HG03565 (cell line): ENCODE measurements at regions not wholly inside any gene's neighbourhood (a gene's known extent, or its start where the extent isn't known, plus 50 kb on each side); places are given as distances from the start of the nearest gene placed in this dataset.
"Not testable (repeated sequence)": the region's sequence is repeated elsewhere in the genome, so short reads cannot be mapped to it uniquely, and the experiment has no call there.

Experiments used
- ATAC-seq: cut with Tn5 transposase; IDR thresholded peaks from one replicate; pipeline ENCODE4 v1.9.1; 2021; ENCODE audit warnings: mild to moderate bottlenecking, moderate library complexity; ENCODE audit not compliant: unreplicated experiment

DNA sequence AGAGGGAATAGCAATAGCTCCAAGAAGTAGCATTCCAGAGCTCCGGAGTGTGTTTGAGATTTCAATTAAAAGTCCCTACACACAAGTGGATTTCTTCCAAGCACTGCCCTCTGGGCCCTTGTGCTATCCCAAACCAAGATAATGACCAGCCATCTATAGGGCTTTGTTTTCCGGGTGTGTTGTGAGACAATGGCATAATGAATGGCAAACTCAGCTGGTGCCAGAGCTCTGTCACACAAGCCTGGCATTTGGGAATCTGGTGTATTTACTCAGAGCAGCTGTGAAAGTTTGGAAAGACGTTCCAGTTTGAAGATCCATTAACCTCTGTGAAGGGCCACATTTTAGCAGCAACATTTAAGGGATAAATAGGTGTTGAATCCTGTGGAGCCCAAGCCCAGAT, 61.2 kb upstream of the TMTC2 start:
- ATAC-seq = no peak

DNA sequence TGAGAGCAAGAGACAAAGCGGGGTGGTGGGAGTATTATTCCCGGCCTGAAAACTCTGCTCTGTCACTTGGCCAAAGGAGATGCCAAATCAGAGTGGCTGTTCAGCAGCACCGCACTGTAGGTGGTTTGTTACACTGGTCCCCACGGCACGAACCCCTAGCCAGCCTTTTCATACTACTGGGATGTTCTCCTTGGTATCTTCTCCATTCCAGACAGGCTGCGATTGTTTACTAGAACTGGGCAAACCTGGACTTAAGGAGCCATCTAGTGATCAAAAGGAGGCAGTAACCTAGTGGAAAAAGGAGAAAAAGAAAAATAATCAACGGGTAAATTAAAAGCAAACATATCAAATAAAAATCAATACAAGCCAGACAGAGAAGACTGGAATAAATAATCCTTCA, 58.9 kb upstream of the TMTC2 start:
- no peak for ATAC-seq

DNA sequence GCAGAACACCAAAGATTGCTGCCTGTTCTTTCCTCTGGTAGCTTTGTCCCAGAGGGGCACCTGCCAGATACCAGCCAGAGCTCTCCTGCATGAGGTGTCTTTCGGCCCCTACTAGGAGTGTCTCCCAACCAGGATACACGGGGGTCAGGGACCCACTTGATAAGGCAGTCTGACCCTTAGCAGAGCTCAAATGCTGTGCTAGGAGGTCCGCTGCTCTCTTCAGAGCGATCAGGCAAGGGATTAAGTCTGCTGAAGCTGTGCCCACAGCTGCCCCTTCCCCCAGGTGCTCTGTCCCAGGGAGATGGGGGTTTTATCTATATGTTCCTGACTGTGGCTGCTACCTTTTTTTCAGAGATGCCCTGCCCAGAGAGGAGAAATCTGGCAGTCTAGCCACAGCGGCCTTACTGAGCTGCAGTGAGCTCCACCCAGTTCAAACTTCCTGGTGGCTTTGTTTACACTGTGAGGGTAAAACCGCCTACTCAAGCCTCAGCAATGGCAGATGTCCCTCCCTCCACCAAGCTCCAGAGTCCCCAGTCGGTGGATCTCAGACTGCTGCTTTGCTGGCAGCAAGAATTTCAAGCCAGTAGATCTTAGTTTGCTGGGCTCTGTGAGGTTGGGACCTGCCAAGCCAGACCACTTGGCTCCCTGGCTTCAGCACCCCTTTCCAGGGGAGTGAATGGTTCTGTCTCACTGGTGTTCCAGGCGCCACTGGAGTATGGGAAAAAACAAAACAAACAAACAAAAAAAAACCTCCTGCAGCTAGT, 52.0 kb upstream of the TMTC2 start:
- ATAC-seq = not testable (repeated sequence)

DNA sequence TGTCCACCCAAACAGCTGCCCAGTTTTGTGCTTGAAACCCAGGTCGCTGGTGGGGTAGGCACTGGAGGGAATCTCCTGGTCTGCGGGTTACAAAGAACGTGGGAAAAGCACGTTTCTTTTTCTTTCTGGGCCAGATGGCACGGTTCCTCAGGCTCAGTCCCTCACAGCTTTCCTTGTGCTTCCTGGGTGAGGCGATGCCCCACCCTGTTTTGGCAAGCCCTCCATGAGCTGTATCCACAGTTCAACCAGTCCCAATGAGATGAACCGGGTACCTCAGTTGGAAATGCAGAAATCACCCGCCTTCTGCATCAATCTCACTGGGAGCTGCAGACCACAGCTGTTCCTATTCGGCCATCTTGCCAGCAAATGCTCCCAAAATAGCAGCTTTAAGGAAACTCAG, 51.4 kb upstream of the TMTC2 start:
- ATAC-seq = no peak
